ENCODE measurements at regions not wholly inside any gene's neighbourhood (a gene's known extent, or its start where the extent isn't known, plus 50 kb on each side); places are given as distances from the start of the nearest gene placed in this dataset.

- no peaks in the 10 kb centered on the region for H3K4me1 ChIP-seq (ENCODE audit: control insufficient read depth, insufficient read depth, low read length)
- H2BK120ac ChIP-seq (ENCODE audit: low read depth, low read length), result no peak overlapping the region
- H3K4me2 ChIP-seq (ENCODE audit: low read depth, low read length), result no peak overlapping the region
- H3K27me3 ChIP-seq (ENCODE audit: control insufficient read depth, insufficient read depth, low read length), result no peaks in the 10 kb centered on the region
- no peak overlapping the region for H3K27ac ChIP-seq (ENCODE audit: insufficient read depth, low read length)
- BruUV-seq (replicated peaks), result no TSS peak
- no peaks in the 10 kb centered on the region for H3K79me1 ChIP-seq (ENCODE audit: low read depth in 1 of 2, low read length in 2 of 2)
- no peak for DNase-seq
- no peak overlapping the region for H2BK20ac ChIP-seq (ENCODE audit: low read depth, low read length)
- H3K36me3 ChIP-seq (ENCODE audit: control insufficient read depth, insufficient read depth, low read length), result no peaks in the 10 kb centered on the region
- H3K23ac ChIP-seq (ENCODE audit: low read depth, low read length), result no peak overlapping the region
- H4K5ac ChIP-seq (ENCODE audit: low read depth, low read length), result no peak overlapping the region
- no peak overlapping the region for H3K9ac ChIP-seq (ENCODE audit: low read depth, low read length)
- WGBS, 2 experiments (ENCODE audit: extremely low coverage in 2 of 2, insufficient read length in 1 of 2), result 89% methylated on average over 6 of the region's 13 CpGs; no CpG with 5 or more reads in 1 of the 2 experiments
- intact Hi-C loops (cut with micrococcal nuclease), result no loop called here
- H2BK15ac ChIP-seq (ENCODE audit: low read depth, low read length), result no peak overlapping the region
- H2AK5ac ChIP-seq (ENCODE audit: low read depth, low read length), result no peak overlapping the region
- H3K56ac ChIP-seq (ENCODE audit: extremely low read depth, insufficient read depth, low read length), result no peak overlapping the region
- no peak overlapping the region for H3K14ac ChIP-seq (replicated peaks; ENCODE audit: low read depth, low read length)
- ATAC-seq (ENCODE audit: low read depth), result no peak
- H3K4ac ChIP-seq (ENCODE audit: low read depth, low read length), result no peak overlapping the region
- in situ Hi-C loops (cut with MboI; ENCODE audit: low sequenced_read_pairs), result no loop called here
- peaks cover 8% of the 10 kb centered on the region; the same call in 1 of the 2 replicates for H3K9me3 ChIP-seq (ENCODE audit: control insufficient read depth, insufficient read depth, low read length)
- H4K20me1 ChIP-seq (ENCODE audit: insufficient read depth, low read length), result no peaks in the 10 kb centered on the region
- H3K9me1 ChIP-seq (ENCODE audit: insufficient read depth, low read length), result no peaks in the 10 kb centered on the region
- no peak overlapping the region for H3K18ac ChIP-seq (ENCODE audit: low read depth, low read length)
- no peak overlapping the region for H2BK5ac ChIP-seq (ENCODE audit: low read depth, low read length, poor library complexity, severe bottlenecking)
- TF ChIP-seq CHD1 (IDR thresholded peaks at IDR 0.05; ENCODE audit: low read depth, low read length), result no peak
- no peak for TF ChIP-seq MAFK (IDR thresholded peaks at IDR 0.05; ENCODE audit: low read depth, low read length)
- no peak for TF ChIP-seq RAD21 (IDR thresholded peaks at IDR 0.05; ENCODE audit: low read length)
- TF ChIP-seq USF2 (IDR thresholded peaks at IDR 0.05; ENCODE audit: low read depth, low read length), result no peak
- TF ChIP-seq MXI1 (IDR thresholded peaks at IDR 0.05; ENCODE audit: borderline replicate concordance, low read depth, low read length), result no peak
- TF ChIP-seq CEBPB (IDR thresholded peaks at IDR 0.05; ENCODE audit: low read depth, low read length), result no peak
- no peak for TF ChIP-seq POLR2A (IDR thresholded peaks at IDR 0.05; ENCODE audit: low read depth, low read length)
- TF ChIP-seq CTCF (conservative IDR thresholded peaks at IDR 0.05; ENCODE audit: low read depth, low read length), result no peak
- no peak for TF ChIP-seq NFE2L2 (IDR thresholded peaks at IDR 0.05; ENCODE audit: low read depth, low read length)
- no peak for TF ChIP-seq SMC3 (IDR thresholded peaks at IDR 0.05; ENCODE audit: low read depth, low read length)
- TF ChIP-seq RFX5 (IDR thresholded peaks at IDR 0.05; ENCODE audit: low read depth, low read length), result no peak
- TF ChIP-seq RCOR1 (IDR thresholded peaks at IDR 0.05; ENCODE audit: insufficient replicate concordance, low read length), result no peak
- no peak for TF ChIP-seq MAZ (IDR thresholded peaks at IDR 0.05; ENCODE audit: borderline replicate concordance, low read depth, low read length)
- no peak overlapping the region for H3K4me3 ChIP-seq (ENCODE audit: insufficient read depth, low read depth, low read length)
- CTCF ChIA-PET, result no interaction called here
- dilution Hi-C loops (cut with HindIII; ENCODE audit: low sequenced_read_pairs, unreplicated experiment), result no loop called here
- no peak overlapping the region for H2AFZ ChIP-seq (replicated peaks; ENCODE audit: low read length, poor library complexity)
- H4K8ac ChIP-seq (ENCODE audit: low read depth in 2 of 2, low read length in 2 of 2), result no peak overlapping the region
- no peak overlapping the region for H2AK9ac ChIP-seq (replicated peaks; ENCODE audit: low read depth, low read length, poor library complexity)
- POLR2A ChIA-PET (ENCODE audit: unreplicated experiment), result no interaction called here
- H4K91ac ChIP-seq (ENCODE audit: insufficient read depth, low read depth, low read length), result no peak overlapping the region
These were observed 128.2 kb downstream of the EDN3 start for GRCh38 chr20:59428441-59429205.
